H9 (cell line): ENCODE measurements at regions not wholly inside any gene's neighbourhood (a gene's known extent, or its start where the extent isn't known, plus 50 kb on each side); places are given as distances from the start of the nearest gene placed in this dataset.

Source experiments
- DNase-seq: peaks from one replicate; pipeline ENCODE4 v3.0.0-alpha.2; 2017
- H2AFZ ChIP-seq: one replicate; pipeline ENCODE4 v1.6.1; 2013; ENCODE audit warnings: mild to moderate bottlenecking, low read length, control low read depth, moderate library complexity
- H2AK5ac ChIP-seq: 2 replicates; pipeline ENCODE4 v1.6.1; 2013; ENCODE audit warnings: low read length, control low read depth, mixed read lengths; ENCODE audit not compliant: insufficient read length
- H2BK120ac ChIP-seq: one replicate; pipeline ENCODE4 v1.6.1; 2013; ENCODE audit warnings: low read depth, mild to moderate bottlenecking, low read length, control low read depth, inconsistent platforms; ENCODE audit not compliant: poor library complexity, severe bottlenecking
- H2BK12ac ChIP-seq: 2 replicates; pipeline ENCODE4 v1.6.1; 2013; ENCODE audit warnings: low read length, control low read depth, mixed read lengths, low read depth; ENCODE audit not compliant: insufficient read length
- H2BK15ac ChIP-seq: 2 replicates; pipeline ENCODE4 v1.6.1; 2013; ENCODE audit warnings: low read depth, low read length, control low read depth
- H2BK20ac ChIP-seq: one replicate; pipeline ENCODE4 v1.6.1; 2013; ENCODE audit warnings: low read depth, mild to moderate bottlenecking, low read length, control low read depth, inconsistent platforms; ENCODE audit not compliant: poor library complexity, severe bottlenecking
- H2BK5ac ChIP-seq: 2 replicates; pipeline ENCODE4 v1.6.1; 2013; ENCODE audit warnings: low read length, control low read depth, mixed read lengths; ENCODE audit not compliant: insufficient read length
- H3K14ac ChIP-seq: 2 replicates; pipeline ENCODE4 v1.6.1; 2013; ENCODE audit warnings: low read length, control low read depth; ENCODE audit not compliant: insufficient read depth
- H3K18ac ChIP-seq: 2 replicates; pipeline ENCODE4 v1.6.1; 2013; ENCODE audit warnings: low read depth, mild to moderate bottlenecking, mixed read lengths, low read length, control low read depth; ENCODE audit not compliant: insufficient read length
- H3K23ac ChIP-seq: 2 replicates; pipeline ENCODE4 v1.6.1; 2013; ENCODE audit warnings: low read length, control low read depth, mixed read lengths, low read depth; ENCODE audit not compliant: insufficient read length
- H3K23me2 ChIP-seq: 2 replicates; pipeline ENCODE4 v1.6.1; 2013; ENCODE audit warnings: low read depth, mild to moderate bottlenecking, mixed read lengths, low read length, control low read depth; ENCODE audit not compliant: insufficient read length, poor library complexity, severe bottlenecking
- H3K27ac ChIP-seq: 2 replicates; pipeline ENCODE4 v1.5.1; 2013; ENCODE audit warnings: low read length, control low read depth, mixed read lengths, low read depth; ENCODE audit not compliant: insufficient read length
- H3K27me3 ChIP-seq: 2 replicates; pipeline ENCODE4 v1.6.1; 2013; ENCODE audit warnings: low read length, control low read depth, inconsistent platforms; ENCODE audit not compliant: insufficient read depth
- H3K4ac ChIP-seq: 2 replicates; pipeline ENCODE4 v1.6.1; 2013; ENCODE audit warnings: low read depth, mild to moderate bottlenecking, control low read depth, inconsistent platforms, low read length, moderate library complexity
- H3K4me1 ChIP-seq: 2 replicates; pipeline ENCODE4 v1.6.1; 2013; ENCODE audit warnings: low read length, control low read depth, inconsistent platforms; ENCODE audit not compliant: insufficient read depth
- H3K4me2 ChIP-seq: 2 replicates; pipeline ENCODE4 v1.6.1; 2013; ENCODE audit warnings: low read length, control low read depth, mixed read lengths; ENCODE audit not compliant: insufficient read length, insufficient read depth
- H3K56ac ChIP-seq: 2 replicates; pipeline ENCODE4 v1.6.1; 2013; ENCODE audit warnings: low read depth, mild to moderate bottlenecking, mixed read lengths, low read length, control low read depth; ENCODE audit not compliant: insufficient read length
- H3K79me1 ChIP-seq: 2 replicates; pipeline ENCODE4 v1.6.1; 2013; ENCODE audit warnings: low read depth, mild to moderate bottlenecking, moderate library complexity, low read length, control low read depth, inconsistent platforms; ENCODE audit not compliant: insufficient read depth, poor library complexity, severe bottlenecking
- H3K79me2 ChIP-seq: 2 replicates; pipeline ENCODE4 v1.6.1; 2013; ENCODE audit warnings: low read length, control low read depth, inconsistent platforms; ENCODE audit not compliant: insufficient read depth
- H3K9ac ChIP-seq: 2 replicates; pipeline ENCODE4 v1.6.1; 2013; ENCODE audit warnings: low read length, control low read depth, mixed read lengths; ENCODE audit not compliant: insufficient read length; ENCODE audit errors: extremely low read depth
- H3K9me3 ChIP-seq: one replicate; pipeline ENCODE4 v1.6.1; 2013; ENCODE audit warnings: low read depth, low read length, inconsistent platforms; ENCODE audit not compliant: control insufficient read depth
- H3T11ph ChIP-seq: one replicate; pipeline ENCODE4 v1.6.1; 2013; ENCODE audit warnings: mild to moderate bottlenecking, low read length, control low read depth, inconsistent platforms
- H4K20me1 ChIP-seq: one replicate; pipeline ENCODE4 v1.6.1; 2013; ENCODE audit not compliant: control insufficient read depth, insufficient read length, insufficient read depth
- H4K5ac ChIP-seq: 2 replicates; pipeline ENCODE4 v1.6.1; 2013; ENCODE audit warnings: low read depth, mild to moderate bottlenecking, mixed read lengths, low read length, control low read depth; ENCODE audit not compliant: insufficient read length
- H4K8ac ChIP-seq: replicated peaks from 2 replicates; pipeline ENCODE4 v1.6.1; 2013; ENCODE audit warnings: low read length, control low read depth, mixed read lengths, low read depth; ENCODE audit not compliant: insufficient read length
- H4K91ac ChIP-seq: 2 replicates; pipeline ENCODE4 v1.6.1; 2013; ENCODE audit warnings: low read depth, mild to moderate bottlenecking, moderate library complexity, mixed read lengths, low read length, control low read depth; ENCODE audit not compliant: insufficient read length
- H3K27ac Mint-ChIP-seq, 3 experiments: 2 replicates in 2 of 3; 3 replicates in 1 of 3; pipeline ENCODE4 v1.8.0; 2020 to 2021; ENCODE audit warnings: mixed read lengths in 3 of 3, mild to moderate bottlenecking in 1 of 3, moderate library complexity in 1 of 3
- H3K27me3 Mint-ChIP-seq: 2 replicates; pipeline ENCODE4 v1.8.0; 2021; ENCODE audit warnings: low read depth, mild to moderate bottlenecking, moderate library complexity, mixed read lengths
- H3K36me3 Mint-ChIP-seq, 3 experiments: 2 replicates in 2 of 3; 3 replicates in 1 of 3; pipeline ENCODE4 v1.8.0; 2020 to 2021; ENCODE audit warnings: low read depth in 3 of 3, mixed read lengths in 3 of 3; ENCODE audit not compliant: insufficient read depth in 1 of 3
- H3K4me1 Mint-ChIP-seq, 2 experiments: 2 replicates each; pipeline ENCODE4 v1.8.0; 2020; ENCODE audit warnings: mixed read lengths in 2 of 2
- H3K4me3 Mint-ChIP-seq, 2 experiments: 2 replicates in 1 of 2; 3 replicates in 1 of 2; pipeline ENCODE4 v1.8.0; 2020 to 2021; ENCODE audit warnings: mild to moderate bottlenecking in 2 of 2, mixed read lengths in 2 of 2, moderate library complexity in 1 of 2
- H3K9me3 Mint-ChIP-seq, 2 experiments: 2 replicates in 1 of 2; 3 replicates in 1 of 2; pipeline ENCODE4 v1.8.0; 2020; ENCODE audit warnings: mild to moderate bottlenecking in 2 of 2, mixed read lengths in 2 of 2, moderate library complexity in 1 of 2
- WGBS: extraction: QIAGEN DNeasy Blood & Tissue Kit; methylation state at CpG from one replicate; pipeline ENCODE4 v1.1.7; 2013; ENCODE audit warnings: missing lambda C conversion rate, low lambda C conversion rate, mixed read lengths; ENCODE audit not compliant: insufficient read length; ENCODE audit errors: extremely low coverage; 5-methylcytosine and 5-hydroxymethylcytosine counted together
- TF ChIP-seq, protein P1 (sequence below): fragments of 200-600 bp; sonication (generic); conservative IDR thresholded peaks from 3 replicates; pipeline ENCODE4 v1.8.0; 2021; ENCODE audit warnings: antibody characterized with exemption, mild to moderate bottlenecking

DNA sequence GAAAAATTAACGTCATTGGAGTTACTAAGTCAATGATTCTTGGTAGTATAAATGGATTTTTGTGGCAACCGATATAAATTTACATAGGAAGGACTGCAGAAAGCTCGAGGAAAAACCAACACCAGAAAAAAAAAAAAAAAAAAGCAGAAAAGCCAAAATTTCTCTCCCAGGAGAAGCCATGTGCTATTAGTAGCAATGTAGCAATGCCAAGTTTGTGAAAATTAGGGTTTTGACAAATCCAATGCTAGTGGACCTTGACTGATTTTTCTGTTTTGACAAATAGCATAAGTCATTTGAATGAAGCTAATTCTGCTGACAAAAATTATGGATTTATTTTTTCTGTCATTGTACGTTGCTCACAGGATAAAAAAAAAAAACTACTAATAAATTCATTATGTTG is 1561.9 kb downstream of the MRPL39 start:
- H2BK15ac ChIP-seq, result no peak overlapping the region
- H2BK5ac ChIP-seq, result no peak overlapping the region
- no peak overlapping the region for H2BK120ac ChIP-seq
- H4K91ac ChIP-seq, result no peak overlapping the region
- no peaks in the 10 kb centered on the region for H3K27me3 ChIP-seq
- peaks cover 0 to 5% (median 0%) of the 10 kb centered on the region in 3 experiments; a peak in 3 of 7 replicates for H3K36me3 Mint-ChIP-seq
- H3K4me2 ChIP-seq, result no peak overlapping the region
- H3K56ac ChIP-seq, result no peak overlapping the region
- H2AK5ac ChIP-seq, result no peak overlapping the region
- H3K27ac Mint-ChIP-seq, result no peak overlapping the region
- no peak overlapping the region for H4K8ac ChIP-seq
- H3K4me1 ChIP-seq, result no peaks in the 10 kb centered on the region
- H3T11ph ChIP-seq, result no peak overlapping the region
- H3K4me3 Mint-ChIP-seq, result no peak overlapping the region
- H3K9ac ChIP-seq, result no peak overlapping the region
- no peak overlapping the region for H2BK20ac ChIP-seq
- no peaks in the 10 kb centered on the region for H4K20me1 ChIP-seq
- H3K27ac ChIP-seq, result no peak overlapping the region
- H3K18ac ChIP-seq, result no peak overlapping the region
- TF ChIP-seq, protein P1, sequence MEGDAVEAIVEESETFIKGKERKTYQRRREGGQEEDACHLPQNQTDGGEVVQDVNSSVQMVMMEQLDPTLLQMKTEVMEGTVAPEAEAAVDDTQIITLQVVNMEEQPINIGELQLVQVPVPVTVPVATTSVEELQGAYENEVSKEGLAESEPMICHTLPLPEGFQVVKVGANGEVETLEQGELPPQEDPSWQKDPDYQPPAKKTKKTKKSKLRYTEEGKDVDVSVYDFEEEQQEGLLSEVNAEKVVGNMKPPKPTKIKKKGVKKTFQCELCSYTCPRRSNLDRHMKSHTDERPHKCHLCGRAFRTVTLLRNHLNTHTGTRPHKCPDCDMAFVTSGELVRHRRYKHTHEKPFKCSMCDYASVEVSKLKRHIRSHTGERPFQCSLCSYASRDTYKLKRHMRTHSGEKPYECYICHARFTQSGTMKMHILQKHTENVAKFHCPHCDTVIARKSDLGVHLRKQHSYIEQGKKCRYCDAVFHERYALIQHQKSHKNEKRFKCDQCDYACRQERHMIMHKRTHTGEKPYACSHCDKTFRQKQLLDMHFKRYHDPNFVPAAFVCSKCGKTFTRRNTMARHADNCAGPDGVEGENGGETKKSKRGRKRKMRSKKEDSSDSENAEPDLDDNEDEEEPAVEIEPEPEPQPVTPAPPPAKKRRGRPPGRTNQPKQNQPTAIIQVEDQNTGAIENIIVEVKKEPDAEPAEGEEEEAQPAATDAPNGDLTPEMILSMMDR, result no peak
- no peaks in the 10 kb centered on the region for H3K9me3 ChIP-seq
- H3K79me1 ChIP-seq, result no peaks in the 10 kb centered on the region
- H2AFZ ChIP-seq, result no peak overlapping the region
- no peaks in the 10 kb centered on the region for H3K79me2 ChIP-seq
- H3K14ac ChIP-seq, result no peak overlapping the region
- H2BK12ac ChIP-seq, result no peak overlapping the region
- H4K5ac ChIP-seq, result no peak overlapping the region
- DNase-seq, result no peak
- no peak overlapping the region for H3K4ac ChIP-seq
- no peak overlapping the region for H3K23ac ChIP-seq
- no peaks in the 10 kb centered on the region for H3K27me3 Mint-ChIP-seq
- no CpG with 5 or more reads among the region's 4 CpGs for WGBS
- H3K4me1 Mint-ChIP-seq, result no peaks in the 10 kb centered on the region
- H3K9me3 Mint-ChIP-seq, result peaks cover 42% of the 10 kb centered on the region in 2 experiments
- no peaks in the 10 kb centered on the region for H3K23me2 ChIP-seq
